ENCODE measurements at regions not wholly inside any gene's neighbourhood (a gene's known extent, or its start where the extent isn't known, plus 50 kb on each side); places are given as distances from the start of the nearest gene placed in this dataset.

DNA sequence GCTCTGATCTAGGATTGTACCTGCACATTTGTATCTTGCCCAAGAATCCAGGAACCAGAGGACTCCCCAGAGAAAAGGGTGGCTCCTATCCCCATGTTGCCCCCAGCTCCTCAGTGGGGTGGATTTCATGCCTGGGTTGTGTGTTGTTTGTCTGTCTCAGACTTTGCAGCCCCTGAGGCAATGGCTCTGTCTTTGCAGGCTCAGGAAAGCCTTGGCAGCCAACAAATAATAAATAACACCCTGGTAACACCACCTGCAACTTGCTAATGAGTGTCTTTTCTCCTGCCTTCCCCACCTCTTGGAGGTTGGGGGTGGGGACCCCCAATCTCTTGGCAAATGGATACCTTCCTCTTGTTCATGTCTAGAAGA lies 65.2 kb upstream of the CISTR start:
- TF ChIP-seq, protein P1, sequence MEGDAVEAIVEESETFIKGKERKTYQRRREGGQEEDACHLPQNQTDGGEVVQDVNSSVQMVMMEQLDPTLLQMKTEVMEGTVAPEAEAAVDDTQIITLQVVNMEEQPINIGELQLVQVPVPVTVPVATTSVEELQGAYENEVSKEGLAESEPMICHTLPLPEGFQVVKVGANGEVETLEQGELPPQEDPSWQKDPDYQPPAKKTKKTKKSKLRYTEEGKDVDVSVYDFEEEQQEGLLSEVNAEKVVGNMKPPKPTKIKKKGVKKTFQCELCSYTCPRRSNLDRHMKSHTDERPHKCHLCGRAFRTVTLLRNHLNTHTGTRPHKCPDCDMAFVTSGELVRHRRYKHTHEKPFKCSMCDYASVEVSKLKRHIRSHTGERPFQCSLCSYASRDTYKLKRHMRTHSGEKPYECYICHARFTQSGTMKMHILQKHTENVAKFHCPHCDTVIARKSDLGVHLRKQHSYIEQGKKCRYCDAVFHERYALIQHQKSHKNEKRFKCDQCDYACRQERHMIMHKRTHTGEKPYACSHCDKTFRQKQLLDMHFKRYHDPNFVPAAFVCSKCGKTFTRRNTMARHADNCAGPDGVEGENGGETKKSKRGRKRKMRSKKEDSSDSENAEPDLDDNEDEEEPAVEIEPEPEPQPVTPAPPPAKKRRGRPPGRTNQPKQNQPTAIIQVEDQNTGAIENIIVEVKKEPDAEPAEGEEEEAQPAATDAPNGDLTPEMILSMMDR (IDR thresholded peaks at IDR 0.05; ENCODE audit: control extremely low read depth, extremely low read depth, low read depth, missing control alignments): no peak
- ChIA-PET CTCF (interaction anchor here (0.9 to 1.8 kb wide), 2 partner anchors 11 to 13 kb away, joined by 3 to 5 read pairs; no protein-coding TSS in a partner anchor), POLR2A (no interaction called here)
- no peak for DNase-seq (ENCODE audit: extremely low spot score)

DNA sequence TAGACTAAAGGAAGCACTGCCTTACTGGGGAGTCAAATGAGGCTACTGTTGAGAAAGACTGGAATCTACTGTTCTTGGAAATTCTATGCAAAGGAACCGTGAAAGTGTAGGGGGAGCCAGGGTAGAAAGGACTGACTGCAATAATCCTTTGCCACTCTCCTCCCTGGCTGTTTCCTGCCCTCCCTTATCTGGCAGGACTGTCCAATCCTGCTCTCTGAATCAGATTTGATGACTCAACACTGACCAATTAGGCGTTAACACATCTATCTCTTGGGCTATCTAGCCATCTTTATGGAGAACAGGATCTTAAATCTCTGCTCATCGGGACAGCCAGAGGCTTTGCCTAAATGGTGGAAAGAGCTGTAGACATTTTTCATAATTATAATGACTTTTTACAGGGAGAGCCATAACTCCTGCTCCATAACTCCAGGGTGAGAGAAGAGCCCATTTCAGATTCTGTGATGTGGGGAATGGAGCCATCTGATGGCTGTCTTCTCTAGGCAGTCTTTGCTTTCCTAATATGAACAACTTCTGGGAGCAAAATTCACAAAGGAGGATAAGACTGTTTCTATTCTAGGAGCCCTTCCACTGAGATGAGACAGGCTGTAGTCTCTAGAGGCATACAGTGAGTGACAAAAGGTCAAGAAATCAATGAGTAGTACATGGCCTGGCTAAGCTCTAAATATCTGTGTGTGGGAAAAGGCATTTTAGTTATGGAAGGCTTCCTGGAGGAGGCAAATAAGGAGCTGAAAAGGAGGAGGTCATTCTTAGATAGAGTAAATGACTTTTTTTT lies 68.9 kb upstream of the CISTR start:
- no peak for DNase-seq (ENCODE audit: extremely low spot score)
- TF ChIP-seq, protein P1 (IDR thresholded peaks at IDR 0.05; ENCODE audit: control extremely low read depth, extremely low read depth, low read depth, missing control alignments): no peak
- ChIA-PET CTCF (interaction anchor here (1.0 to 1.6 kb wide), 2 partner anchors 11 to 30 kb away, joined by 3 to 5 read pairs; no protein-coding TSS in a partner anchor), POLR2A (no interaction called here)

DNA sequence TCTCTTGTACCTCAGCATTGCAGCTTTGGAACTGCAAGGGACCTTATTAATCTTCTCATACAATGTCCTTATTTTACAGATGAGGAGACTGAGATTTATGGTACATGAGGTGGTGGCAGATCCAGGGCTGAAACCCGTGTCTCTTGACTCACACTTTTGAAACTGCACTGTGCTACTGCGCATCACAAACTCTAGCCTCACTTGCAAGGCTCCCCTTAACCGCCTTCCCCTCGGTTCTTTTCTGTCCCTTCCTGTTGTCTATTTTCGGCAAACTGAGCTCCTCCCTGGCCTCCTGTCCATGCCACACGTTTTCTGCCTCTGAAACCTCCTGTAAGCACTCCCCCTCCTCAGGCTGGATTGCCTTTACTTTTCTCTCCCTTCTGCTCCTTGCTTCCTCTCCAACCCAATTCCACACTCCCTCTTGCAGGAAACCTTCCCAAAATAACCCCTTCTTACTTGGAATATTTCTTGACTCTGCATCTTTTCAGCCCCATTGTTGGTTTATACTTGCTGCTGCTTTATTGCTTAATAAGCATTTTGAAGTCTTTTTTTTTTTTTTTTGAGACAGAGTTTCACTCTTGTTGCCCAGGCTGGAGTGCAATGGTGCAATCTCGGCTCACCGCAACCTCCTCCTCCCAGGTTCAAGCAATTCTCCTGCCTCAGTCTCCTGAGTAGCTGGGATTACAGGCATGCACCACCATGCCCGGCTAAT lies 72.4 kb upstream of the CISTR start:
- ChIA-PET CTCF (interaction anchor here (1.3 kb wide), 1 partner anchor 76 kb away, joined by 3 read pairs; no protein-coding TSS in a partner anchor), POLR2A (no interaction called here)
- no peak for DNase-seq (ENCODE audit: extremely low spot score)
- TF ChIP-seq, protein P1 (IDR thresholded peaks at IDR 0.05; ENCODE audit: control extremely low read depth, extremely low read depth, low read depth, missing control alignments): no peak

DNA sequence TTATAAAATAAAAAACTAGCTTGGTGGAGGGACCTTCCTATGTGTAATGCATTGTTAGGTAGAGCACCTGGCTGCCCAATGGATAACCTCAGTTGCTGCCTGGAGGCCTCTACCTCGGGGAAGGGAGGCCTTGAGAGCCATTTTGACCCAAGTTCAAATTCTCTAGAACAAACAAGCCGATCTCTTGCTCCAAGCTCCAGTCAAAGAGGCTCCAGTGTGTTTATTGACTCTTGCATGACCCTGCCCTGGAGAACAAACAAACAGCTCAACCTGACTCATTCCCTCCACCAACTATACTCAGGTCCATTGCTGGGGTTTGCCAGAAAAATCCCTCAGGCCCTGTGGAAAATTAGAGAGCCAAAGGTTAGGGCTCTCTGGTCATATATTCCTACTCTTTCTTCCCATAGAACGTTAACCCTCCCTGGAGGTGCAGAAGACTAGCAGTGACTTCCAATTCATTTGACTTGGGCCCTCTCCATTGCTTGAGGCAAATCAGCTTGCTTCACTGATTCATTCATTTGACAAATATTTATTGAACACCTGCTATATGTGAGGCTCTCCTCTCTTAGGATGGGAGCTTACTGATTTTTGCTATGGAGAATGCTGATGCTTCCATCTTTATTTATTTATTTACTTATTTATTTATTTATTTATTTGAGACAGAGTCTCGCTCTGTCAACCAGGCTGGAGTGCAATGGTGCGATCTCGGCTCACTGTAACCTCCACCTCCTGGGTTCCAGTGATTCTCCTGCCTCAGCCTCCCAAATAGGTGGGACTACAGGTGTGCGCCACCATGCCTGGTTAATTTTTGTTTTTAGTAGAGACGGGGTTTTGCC lies 73.7 kb upstream of the CISTR start:
- ChIA-PET POLR2A (no interaction called here), CTCF (interaction anchor here (1.3 to 1.5 kb wide), 2 partner anchors 15 to 74 kb away, joined by 3 to 5 read pairs; no protein-coding TSS in a partner anchor)
- DNase-seq (ENCODE audit: extremely low spot score): no peak
- TF ChIP-seq, protein P1 (IDR thresholded peaks at IDR 0.05; ENCODE audit: control extremely low read depth, extremely low read depth, low read depth, missing control alignments): no peak

DNA sequence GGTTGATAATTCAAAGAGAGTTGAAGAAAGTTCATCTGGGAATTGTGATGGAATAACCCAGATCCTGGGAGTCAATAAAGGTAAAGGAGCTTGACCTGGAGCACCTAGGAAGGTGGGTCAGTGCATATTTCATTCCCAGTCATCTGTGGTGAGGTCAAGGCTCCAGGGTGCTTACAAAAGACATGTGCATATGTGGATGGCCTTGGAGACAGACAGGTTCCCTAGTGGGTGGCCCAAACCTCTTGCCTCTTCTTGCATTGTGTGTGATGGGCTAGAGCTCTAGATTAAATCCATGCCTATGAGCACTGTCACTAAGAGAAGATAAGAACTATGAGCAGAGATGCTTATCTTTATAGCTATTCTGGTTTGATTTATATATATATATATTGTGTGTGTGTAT lies 75.5 kb upstream of the CISTR start:
- CTCF ChIA-PET: interaction anchor here (1.0 kb wide), 1 partner anchor 71 kb away, joined by 3 read pairs; no protein-coding TSS in a partner anchor
- POLR2A ChIA-PET: no interaction called here
- TF ChIP-seq, protein P1 (IDR thresholded peaks at IDR 0.05; ENCODE audit: control extremely low read depth, extremely low read depth, low read depth, missing control alignments): no peak
- DNase-seq (ENCODE audit: extremely low spot score): no peak

DNA sequence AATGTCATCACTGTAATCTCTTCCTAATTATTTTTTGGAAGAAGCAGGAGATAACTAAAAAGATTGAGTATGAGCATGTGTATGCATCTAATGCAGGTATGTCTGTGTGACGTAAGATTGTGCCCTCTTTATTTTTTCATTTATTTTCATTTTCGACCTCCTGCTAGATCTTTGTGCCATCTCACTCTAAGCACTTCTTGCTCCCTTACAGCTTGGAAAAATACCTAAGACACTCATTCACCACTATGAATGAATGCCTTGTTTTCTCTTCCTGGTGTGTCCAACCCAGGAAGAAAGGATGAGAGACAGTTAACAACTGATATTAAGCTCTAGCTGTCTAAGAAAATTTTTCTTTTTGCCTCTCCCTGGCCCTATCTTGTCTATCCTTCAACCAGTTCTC lies 76.8 kb upstream of the CISTR start:
- CTCF ChIA-PET: no interaction called here
- POLR2A ChIA-PET: interaction anchor here (0.7 kb wide), 1 partner anchor 36 kb away, joined by 5 read pairs; no protein-coding TSS in a partner anchor
- no peak for DNase-seq (ENCODE audit: extremely low spot score)
- TF ChIP-seq, protein P1 (IDR thresholded peaks at IDR 0.05; ENCODE audit: control extremely low read depth, extremely low read depth, low read depth, missing control alignments): no peak
